BJ (cell line): ENCODE measurements at regions not wholly inside any gene's neighbourhood (a gene's known extent, or its start where the extent isn't known, plus 50 kb on each side); places are given as distances from the start of the nearest gene placed in this dataset.

Source experiments
- CTCF ChIA-PET: fragments of 350-600 bp; formaldehyde crosslinking; extraction: SDS; loops from one replicate; lab custom pipeline; 2021; ENCODE audit warnings: antibody characterized with exemption, inconsistent platforms; lab: Yijun Ruan, JAX
- POLR2A ChIA-PET: fragments of 300-600 bp; sonication (Branson Sonifier 250); formaldehyde crosslinking; extraction: SDS; loops from one replicate; lab custom pipeline; 2021; ENCODE audit warnings: antibody characterized with exemption; lab: Charles Lee
- DNase-seq: peaks from one replicate; pipeline ENCODE4 v3.0.0-alpha.2; 2011; ENCODE audit warnings: low read depth
- H3K27me3 ChIP-seq: 2 replicates; pipeline ENCODE4 v1.6.0; 2011; ENCODE audit warnings: low read length; ENCODE audit not compliant: control insufficient read depth, insufficient read depth
- H3K36me3 ChIP-seq: 2 replicates; pipeline ENCODE4 v1.5.1; 2011; ENCODE audit warnings: low read length; ENCODE audit not compliant: control insufficient read depth, insufficient read depth
- H3K4me3 ChIP-seq: 2 replicates; pipeline ENCODE4 v1.5.1; 2011; ENCODE audit warnings: low read depth, mild to moderate bottlenecking, control low read depth, low read length
- CTCF ChIP-seq: IDR thresholded peaks from 2 replicates; pipeline ENCODE4 v1.5.1; 2011; ENCODE audit warnings: low read depth, mild to moderate bottlenecking, control low read depth, inconsistent platforms, low read length, moderate library complexity; ENCODE audit not compliant: insufficient read depth

GRCh38 chr10:78533098-78533497 lies 499.4 kb downstream of the RPS24 start:
- Histone ChIP-seq H3K27me3 (peaks cover 5% of the 10 kb centered on the region), H3K4me3 (no peak overlapping the region), H3K36me3 (no peaks in the 10 kb centered on the region)
- POLR2A ChIA-PET = no interaction called here
- CTCF ChIA-PET = no interaction called here
- no peak for TF ChIP-seq CTCF
- no peak for DNase-seq

GRCh38 chr10:78533776-78534175 lies 500.1 kb downstream of the RPS24 start:
- no peak for TF ChIP-seq CTCF
- POLR2A ChIA-PET = no interaction called here
- H3K4me3 ChIP-seq = no peak overlapping the region
- peaks cover 5% of the 10 kb centered on the region for H3K27me3 ChIP-seq
- CTCF ChIA-PET = no interaction called here
- H3K36me3 ChIP-seq = no peaks in the 10 kb centered on the region
- no peak for DNase-seq

GRCh38 chr10:78535716-78536218 lies 502.1 kb downstream of the RPS24 start:
- no peak for TF ChIP-seq CTCF
- no peak for DNase-seq
- Histone ChIP-seq H3K27me3 (peaks cover 8% of the 10 kb centered on the region), H3K4me3 (no peak overlapping the region), H3K36me3 (no peaks in the 10 kb centered on the region)
- ChIA-PET POLR2A (no interaction called here), CTCF (no interaction called here)

- POLR2A ChIA-PET = no interaction called here
- peaks cover 4% of the 10 kb centered on the region for H3K27me3 ChIP-seq
Observed at GRCh38 chr10:78537018-78537417, 503.4 kb downstream of the RPS24 start.

GRCh38 chr10:78539247-78539766 lies 505.6 kb downstream of the RPS24 start:
- POLR2A ChIA-PET = no interaction called here
- TF ChIP-seq CTCF = no peak
- CTCF ChIA-PET = interaction anchor here (0.6 kb wide), 2 partner anchors 278 to 436 kb away, joined by 4 read pairs; no protein-coding TSS in a partner anchor
- no peaks in the 10 kb centered on the region for H3K36me3 ChIP-seq
- no peak overlapping the region for H3K4me3 ChIP-seq
- peaks cover 4% of the 10 kb centered on the region for H3K27me3 ChIP-seq
- no peak for DNase-seq

More at GRCh38 chr10:78537018-78537417, 503.4 kb downstream of the RPS24 start:
- DNase-seq = no peak
- no peak for TF ChIP-seq CTCF
- CTCF ChIA-PET = interaction anchor here (0.7 kb wide), 1 partner anchor 17 kb away, joined by 3 read pairs; no protein-coding TSS in a partner anchor
- no peaks in the 10 kb centered on the region for H3K36me3 ChIP-seq
- no peak overlapping the region for H3K4me3 ChIP-seq
